ENCODE measurements at regions not wholly inside any gene's neighbourhood (a gene's known extent, or its start where the extent isn't known, plus 50 kb on each side); places are given as distances from the start of the nearest gene placed in this dataset.

GRCh38 chr22:46042786-46043185 lies 65.8 kb upstream of the WNT7B start:
- TF ChIP-seq, protein P1, sequence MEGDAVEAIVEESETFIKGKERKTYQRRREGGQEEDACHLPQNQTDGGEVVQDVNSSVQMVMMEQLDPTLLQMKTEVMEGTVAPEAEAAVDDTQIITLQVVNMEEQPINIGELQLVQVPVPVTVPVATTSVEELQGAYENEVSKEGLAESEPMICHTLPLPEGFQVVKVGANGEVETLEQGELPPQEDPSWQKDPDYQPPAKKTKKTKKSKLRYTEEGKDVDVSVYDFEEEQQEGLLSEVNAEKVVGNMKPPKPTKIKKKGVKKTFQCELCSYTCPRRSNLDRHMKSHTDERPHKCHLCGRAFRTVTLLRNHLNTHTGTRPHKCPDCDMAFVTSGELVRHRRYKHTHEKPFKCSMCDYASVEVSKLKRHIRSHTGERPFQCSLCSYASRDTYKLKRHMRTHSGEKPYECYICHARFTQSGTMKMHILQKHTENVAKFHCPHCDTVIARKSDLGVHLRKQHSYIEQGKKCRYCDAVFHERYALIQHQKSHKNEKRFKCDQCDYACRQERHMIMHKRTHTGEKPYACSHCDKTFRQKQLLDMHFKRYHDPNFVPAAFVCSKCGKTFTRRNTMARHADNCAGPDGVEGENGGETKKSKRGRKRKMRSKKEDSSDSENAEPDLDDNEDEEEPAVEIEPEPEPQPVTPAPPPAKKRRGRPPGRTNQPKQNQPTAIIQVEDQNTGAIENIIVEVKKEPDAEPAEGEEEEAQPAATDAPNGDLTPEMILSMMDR (conservative IDR thresholded peaks at IDR 0.05; ENCODE audit: low read length): no peak
- TF ChIP-seq EZH2phosphoT487 (IDR thresholded peaks at IDR 0.05; ENCODE audit: borderline replicate concordance, low read depth, low read length): no peak

Measured in OCI-LY7 (cell line).